ENCODE measurements at regions not wholly inside any gene's neighbourhood (a gene's known extent, or its start where the extent isn't known, plus 50 kb on each side); places are given as distances from the start of the nearest gene placed in this dataset.

GRCh38 chr7:49481075-49481474 is 292.4 kb upstream of the VWC2 start:
- no peak for TF ChIP-seq POLR2AphosphoS5 (IDR thresholded peaks at IDR 0.05; ENCODE audit: insufficient read depth in 1 of 2, low read depth in 1 of 2)
- TF ChIP-seq, protein P1, sequence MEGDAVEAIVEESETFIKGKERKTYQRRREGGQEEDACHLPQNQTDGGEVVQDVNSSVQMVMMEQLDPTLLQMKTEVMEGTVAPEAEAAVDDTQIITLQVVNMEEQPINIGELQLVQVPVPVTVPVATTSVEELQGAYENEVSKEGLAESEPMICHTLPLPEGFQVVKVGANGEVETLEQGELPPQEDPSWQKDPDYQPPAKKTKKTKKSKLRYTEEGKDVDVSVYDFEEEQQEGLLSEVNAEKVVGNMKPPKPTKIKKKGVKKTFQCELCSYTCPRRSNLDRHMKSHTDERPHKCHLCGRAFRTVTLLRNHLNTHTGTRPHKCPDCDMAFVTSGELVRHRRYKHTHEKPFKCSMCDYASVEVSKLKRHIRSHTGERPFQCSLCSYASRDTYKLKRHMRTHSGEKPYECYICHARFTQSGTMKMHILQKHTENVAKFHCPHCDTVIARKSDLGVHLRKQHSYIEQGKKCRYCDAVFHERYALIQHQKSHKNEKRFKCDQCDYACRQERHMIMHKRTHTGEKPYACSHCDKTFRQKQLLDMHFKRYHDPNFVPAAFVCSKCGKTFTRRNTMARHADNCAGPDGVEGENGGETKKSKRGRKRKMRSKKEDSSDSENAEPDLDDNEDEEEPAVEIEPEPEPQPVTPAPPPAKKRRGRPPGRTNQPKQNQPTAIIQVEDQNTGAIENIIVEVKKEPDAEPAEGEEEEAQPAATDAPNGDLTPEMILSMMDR (IDR thresholded peaks at IDR 0.05): no peak
